Panc1 (cell line): ENCODE measurements at regions not wholly inside any gene's neighbourhood (a gene's known extent, or its start where the extent isn't known, plus 50 kb on each side); places are given as distances from the start of the nearest gene placed in this dataset.

Experiments used
- ATAC-seq: fragments of 200-7000 bp; cut with Tn5 transposase; 2 replicates; pipeline ENCODE4 v1.9.1; 2020; ENCODE audit warnings: mild to moderate bottlenecking, moderate library complexity
- BruUV-seq: library from RNA; stranded (reverse); fragments of 400-500 nt; replicated peaks from 2 replicates; lab custom pipeline; 2021; lab: Mats Ljungman, UMichigan
- CTCF ChIA-PET: fragments of 300-600 bp; sonication (Branson Sonifier 250); formaldehyde crosslinking; loops from one replicate; lab custom pipeline; 2022; ENCODE audit warnings: antibody characterized with exemption; lab: Charles Lee
- POLR2A ChIA-PET: fragments of 300-600 bp; sonication (Branson Sonifier 250); formaldehyde crosslinking; loops from one replicate; lab custom pipeline; 2022; ENCODE audit warnings: antibody characterized with exemption; lab: Charles Lee
- DNase-seq: peaks from one replicate; pipeline ENCODE4 v3.0.0-alpha.2; 2010; ENCODE audit warnings: low read depth, low spot score
- H3K27ac ChIP-seq: 2 replicates; pipeline ENCODE4 v1.5.1; 2011; ENCODE audit warnings: mild to moderate bottlenecking, low read length, inconsistent platforms
- H3K27me3 ChIP-seq: fragments of 200-500 bp; sonication (Bioruptor generic); 2 replicates; pipeline ENCODE4 v1.6.0; 2014; ENCODE audit warnings: low read length, inconsistent platforms; ENCODE audit not compliant: control insufficient read depth, insufficient read depth
- H3K36me3 ChIP-seq: fragments of 200-500 bp; sonication (Bioruptor generic); 2 replicates; pipeline ENCODE4 v1.5.1; 2014; ENCODE audit warnings: inconsistent platforms, mild to moderate bottlenecking, low read length, moderate library complexity; ENCODE audit not compliant: control insufficient read depth, insufficient read depth
- H3K4me1 ChIP-seq: 2 replicates; pipeline ENCODE4 v1.5.1; 2011; ENCODE audit warnings: inconsistent platforms, mild to moderate bottlenecking, low read length, moderate library complexity; ENCODE audit not compliant: control insufficient read depth, insufficient read depth
- H3K4me3 ChIP-seq, 2 experiments: 2 replicates each; pipeline ENCODE4 v1.5.1; 2011 to 2012; ENCODE audit warnings: low read depth in 2 of 2, low read length in 2 of 2, mild to moderate bottlenecking in 2 of 2, inconsistent platforms in 1 of 2, moderate library complexity in 1 of 2
- H3K9me3 ChIP-seq: fragments of 200-500 bp; sonication (Bioruptor generic); 2 replicates; pipeline ENCODE4 v1.5.1; 2014; ENCODE audit warnings: low read depth, mild to moderate bottlenecking, inconsistent platforms, low read length, moderate library complexity; ENCODE audit not compliant: control insufficient read depth, insufficient read depth
- POLR2AphosphoS5 ChIP-seq: IDR thresholded peaks from 2 replicates; pipeline ENCODE4 v1.6.1; 2012; ENCODE audit warnings: mild to moderate bottlenecking, low read depth, low read length, moderate library complexity
- SIN3A ChIP-seq: IDR thresholded peaks from 2 replicates; pipeline ENCODE4 v1.6.1; 2012; ENCODE audit warnings: low read depth, mild to moderate bottlenecking, low read length, moderate library complexity, borderline replicate concordance; ENCODE audit not compliant: insufficient read depth
- TCF7L2 ChIP-seq: IDR thresholded peaks from 2 replicates; pipeline ENCODE4 v1.6.1; 2011; ENCODE audit warnings: mild to moderate bottlenecking, low read depth, low read length, inconsistent platforms
- in situ Hi-C: cut with HindIII; loops from 2 replicates; pipeline ENCODE4 v1.10.0; 2016; ENCODE audit warnings: low sequenced_read_pairs, low pct_unique_long_range_greater_than_20kb
- intact Hi-C: fragments of 100-400 bp; cut with micrococcal nuclease; formaldehyde crosslinking; loops from one replicate; pipeline ENCODE4 v1.10.0; 2022; ENCODE audit not compliant: unreplicated experiment
- TF ChIP-seq, protein P1 (sequence below), 2 experiments: IDR thresholded peaks; 2 replicates each; pipeline ENCODE4 v1.6.1; 2011 to 2012; ENCODE audit warnings: low read depth in 2 of 2, control low read depth in 1 of 2, low read length in 1 of 2, mild to moderate bottlenecking in 1 of 2, moderate library complexity in 1 of 2; ENCODE audit not compliant: insufficient read depth in 1 of 2
- TF ChIP-seq, protein P2 (sequence below): fragments of 450-650 bp; IDR thresholded peaks from 2 replicates; pipeline ENCODE4 v1.5.1; 2017; ENCODE audit warnings: mild to moderate bottlenecking

DNA sequence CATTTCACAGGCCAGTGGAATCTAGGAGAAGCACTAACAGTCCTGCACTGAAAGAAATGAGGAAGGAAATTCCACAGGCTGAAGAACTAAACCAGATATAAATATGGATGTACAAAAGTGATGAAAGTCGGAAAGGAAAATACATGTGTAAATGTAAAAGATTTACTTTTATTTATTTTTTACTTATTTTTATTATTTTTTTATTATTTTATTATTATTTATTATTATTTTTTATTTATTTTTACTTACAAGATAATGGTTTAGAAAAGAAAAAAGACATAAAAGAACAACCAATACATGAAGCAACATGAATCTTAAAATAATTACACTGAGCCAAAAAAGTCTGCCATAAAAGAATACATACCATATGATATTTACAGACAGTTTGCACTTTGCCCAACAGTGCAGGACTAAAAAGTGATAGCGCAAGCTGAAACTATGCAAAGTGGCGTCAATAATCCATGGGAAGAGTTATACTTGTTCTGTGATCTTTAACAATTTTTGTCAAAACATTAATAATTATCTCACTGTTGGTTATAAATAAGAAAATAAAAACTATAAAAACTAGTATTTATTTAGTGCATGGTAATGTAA, 317.8 kb upstream of the MKI67 start:
- Histone ChIP-seq H3K36me3 (no peaks in the 10 kb centered on the region), H3K27ac (no peak overlapping the region), H3K4me1 (no peaks in the 10 kb centered on the region), H3K9me3 (no peaks in the 10 kb centered on the region), H3K27me3 (0 out of 2 replicates have a peak, but pooled peaks cover 2% of the 10 kb centered on the region), H3K4me3 (no peak overlapping the region)
- ChIA-PET POLR2A (no interaction called here), CTCF (no interaction called here)
- TF ChIP-seq, protein P1, sequence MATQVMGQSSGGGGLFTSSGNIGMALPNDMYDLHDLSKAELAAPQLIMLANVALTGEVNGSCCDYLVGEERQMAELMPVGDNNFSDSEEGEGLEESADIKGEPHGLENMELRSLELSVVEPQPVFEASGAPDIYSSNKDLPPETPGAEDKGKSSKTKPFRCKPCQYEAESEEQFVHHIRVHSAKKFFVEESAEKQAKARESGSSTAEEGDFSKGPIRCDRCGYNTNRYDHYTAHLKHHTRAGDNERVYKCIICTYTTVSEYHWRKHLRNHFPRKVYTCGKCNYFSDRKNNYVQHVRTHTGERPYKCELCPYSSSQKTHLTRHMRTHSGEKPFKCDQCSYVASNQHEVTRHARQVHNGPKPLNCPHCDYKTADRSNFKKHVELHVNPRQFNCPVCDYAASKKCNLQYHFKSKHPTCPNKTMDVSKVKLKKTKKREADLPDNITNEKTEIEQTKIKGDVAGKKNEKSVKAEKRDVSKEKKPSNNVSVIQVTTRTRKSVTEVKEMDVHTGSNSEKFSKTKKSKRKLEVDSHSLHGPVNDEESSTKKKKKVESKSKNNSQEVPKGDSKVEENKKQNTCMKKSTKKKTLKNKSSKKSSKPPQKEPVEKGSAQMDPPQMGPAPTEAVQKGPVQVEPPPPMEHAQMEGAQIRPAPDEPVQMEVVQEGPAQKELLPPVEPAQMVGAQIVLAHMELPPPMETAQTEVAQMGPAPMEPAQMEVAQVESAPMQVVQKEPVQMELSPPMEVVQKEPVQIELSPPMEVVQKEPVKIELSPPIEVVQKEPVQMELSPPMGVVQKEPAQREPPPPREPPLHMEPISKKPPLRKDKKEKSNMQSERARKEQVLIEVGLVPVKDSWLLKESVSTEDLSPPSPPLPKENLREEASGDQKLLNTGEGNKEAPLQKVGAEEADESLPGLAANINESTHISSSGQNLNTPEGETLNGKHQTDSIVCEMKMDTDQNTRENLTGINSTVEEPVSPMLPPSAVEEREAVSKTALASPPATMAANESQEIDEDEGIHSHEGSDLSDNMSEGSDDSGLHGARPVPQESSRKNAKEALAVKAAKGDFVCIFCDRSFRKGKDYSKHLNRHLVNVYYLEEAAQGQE (IDR thresholded peaks at IDR 0.05; ENCODE audit: insufficient read depth in 1 of 2, low read depth in 2 of 2, low read length in 1 of 2) = no peak
- TF ChIP-seq TCF7L2 (no peak), SIN3A (no peak), POLR2AphosphoS5 (no peak)
- TF ChIP-seq, protein P2, sequence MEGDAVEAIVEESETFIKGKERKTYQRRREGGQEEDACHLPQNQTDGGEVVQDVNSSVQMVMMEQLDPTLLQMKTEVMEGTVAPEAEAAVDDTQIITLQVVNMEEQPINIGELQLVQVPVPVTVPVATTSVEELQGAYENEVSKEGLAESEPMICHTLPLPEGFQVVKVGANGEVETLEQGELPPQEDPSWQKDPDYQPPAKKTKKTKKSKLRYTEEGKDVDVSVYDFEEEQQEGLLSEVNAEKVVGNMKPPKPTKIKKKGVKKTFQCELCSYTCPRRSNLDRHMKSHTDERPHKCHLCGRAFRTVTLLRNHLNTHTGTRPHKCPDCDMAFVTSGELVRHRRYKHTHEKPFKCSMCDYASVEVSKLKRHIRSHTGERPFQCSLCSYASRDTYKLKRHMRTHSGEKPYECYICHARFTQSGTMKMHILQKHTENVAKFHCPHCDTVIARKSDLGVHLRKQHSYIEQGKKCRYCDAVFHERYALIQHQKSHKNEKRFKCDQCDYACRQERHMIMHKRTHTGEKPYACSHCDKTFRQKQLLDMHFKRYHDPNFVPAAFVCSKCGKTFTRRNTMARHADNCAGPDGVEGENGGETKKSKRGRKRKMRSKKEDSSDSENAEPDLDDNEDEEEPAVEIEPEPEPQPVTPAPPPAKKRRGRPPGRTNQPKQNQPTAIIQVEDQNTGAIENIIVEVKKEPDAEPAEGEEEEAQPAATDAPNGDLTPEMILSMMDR = no peak
- BruUV-seq = no TSS peak
- no peak for ATAC-seq
- in situ Hi-C loops = no loop called here
- intact Hi-C loops = no loop called here
- no peak for DNase-seq

DNA sequence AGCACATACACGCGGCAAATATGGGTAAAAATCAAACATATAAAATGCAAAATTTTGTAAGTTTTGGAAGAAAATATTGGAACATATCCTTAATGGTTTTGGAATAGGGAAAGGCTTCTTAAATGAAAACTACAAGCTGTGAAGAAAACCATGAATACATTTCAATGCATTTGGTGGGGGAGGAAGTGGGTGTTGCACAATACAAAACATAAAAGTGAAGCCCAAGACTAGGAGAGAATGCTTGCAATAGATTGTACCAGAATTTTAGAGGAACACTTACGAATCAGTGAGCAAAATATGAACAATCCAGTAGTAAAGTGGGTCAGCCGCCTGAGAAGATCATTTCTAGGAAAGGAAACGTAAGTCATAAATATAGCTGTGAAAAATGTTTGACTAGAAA, 322.6 kb upstream of the MKI67 start:
- no peaks in the 10 kb centered on the region; the same call in 1 of the 2 replicates for H3K27me3 ChIP-seq
- intact Hi-C loops (no loop called here), in situ Hi-C loops (no loop called here)
- TF ChIP-seq, protein P1 (IDR thresholded peaks at IDR 0.05; ENCODE audit: insufficient read depth in 1 of 2, low read depth in 2 of 2, low read length in 1 of 2) = no peak
- TF ChIP-seq SIN3A = no peak
- TF ChIP-seq, protein P2 = no peak
- ChIA-PET POLR2A (no interaction called here), CTCF (no interaction called here)
- ATAC-seq (no peak), DNase-seq (no peak)
- H3K4me3 ChIP-seq = no peak overlapping the region
- H3K9me3 ChIP-seq = no peaks in the 10 kb centered on the region
- no peaks in the 10 kb centered on the region for H3K4me1 ChIP-seq
- H3K27ac ChIP-seq = no peak overlapping the region
- H3K36me3 ChIP-seq = no peaks in the 10 kb centered on the region
- no TSS peak for BruUV-seq
